GM21390 (cell line): ENCODE measurements at regions not wholly inside any gene's neighbourhood (a gene's known extent, or its start where the extent isn't known, plus 50 kb on each side); places are given as distances from the start of the nearest gene placed in this dataset.
A peak's percentile ranks its signal among the peaks of the same experiment; 100 is the strongest.

Experiments
- ATAC-seq: cut with Tn5 transposase; IDR thresholded peaks from one replicate; pipeline ENCODE4 v1.9.1; 2021; ENCODE audit not compliant: unreplicated experiment

DNA sequence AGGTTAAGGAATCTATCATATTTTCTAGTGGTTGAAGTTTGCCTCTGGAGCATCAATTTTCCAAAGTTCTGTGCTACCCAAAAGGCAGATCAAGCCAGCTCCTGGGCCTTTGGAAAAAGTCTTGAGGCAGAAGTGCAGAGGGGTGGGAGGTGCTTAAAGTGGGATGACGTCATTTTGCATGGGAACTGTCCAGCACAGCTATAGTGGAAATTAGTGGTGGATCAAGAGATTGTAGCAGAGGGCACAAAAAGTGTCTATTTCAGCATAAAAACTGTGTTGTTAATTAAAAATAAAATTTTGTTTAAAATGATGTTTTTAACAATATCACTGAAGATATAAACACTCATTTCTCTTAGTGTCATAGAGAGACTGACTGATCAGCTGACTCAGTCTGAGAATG lies 221.9 kb downstream of the LRRN1 start:
- ATAC-seq = no peak

DNA sequence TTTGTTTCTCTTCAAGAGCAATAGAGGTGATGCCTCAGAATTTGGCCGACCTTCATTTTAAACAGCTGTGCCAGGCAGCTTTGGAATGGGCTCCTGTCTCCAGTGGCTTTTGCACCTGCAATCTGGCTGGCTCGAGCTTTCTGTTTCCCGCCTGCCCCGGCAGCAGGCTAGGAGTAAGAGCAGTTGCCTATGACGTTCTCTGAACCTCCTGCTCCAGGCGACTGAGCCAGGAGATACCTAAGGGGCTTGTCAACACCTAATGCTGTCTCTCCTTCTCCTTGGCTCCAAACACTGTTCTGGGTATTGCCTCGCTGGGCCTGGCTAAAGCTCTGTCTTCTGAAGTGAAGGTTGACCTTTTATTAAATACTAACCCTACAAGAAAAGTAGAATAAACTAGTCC lies 229.9 kb downstream of the LRRN1 start:
- no peak for ATAC-seq

DNA sequence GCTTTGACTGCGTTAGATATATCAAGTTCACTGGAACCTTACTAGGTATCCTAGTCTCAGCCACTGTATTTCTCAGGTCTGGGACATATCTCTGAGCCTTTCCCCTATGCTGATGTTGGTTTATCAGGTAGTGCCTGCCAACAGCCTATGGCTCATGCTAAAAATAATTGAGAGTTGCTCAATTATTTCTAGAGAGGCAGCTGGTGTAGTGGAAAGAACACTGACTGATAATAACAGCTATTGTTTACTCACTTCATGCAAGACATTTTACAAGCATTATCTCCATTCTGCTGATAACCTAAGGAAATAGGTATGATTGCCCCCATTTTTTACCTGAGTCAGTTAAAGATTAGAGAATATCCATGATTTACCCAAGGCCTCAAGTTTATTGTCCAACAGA lies 231.4 kb downstream of the LRRN1 start:
- ATAC-seq = no peak

DNA sequence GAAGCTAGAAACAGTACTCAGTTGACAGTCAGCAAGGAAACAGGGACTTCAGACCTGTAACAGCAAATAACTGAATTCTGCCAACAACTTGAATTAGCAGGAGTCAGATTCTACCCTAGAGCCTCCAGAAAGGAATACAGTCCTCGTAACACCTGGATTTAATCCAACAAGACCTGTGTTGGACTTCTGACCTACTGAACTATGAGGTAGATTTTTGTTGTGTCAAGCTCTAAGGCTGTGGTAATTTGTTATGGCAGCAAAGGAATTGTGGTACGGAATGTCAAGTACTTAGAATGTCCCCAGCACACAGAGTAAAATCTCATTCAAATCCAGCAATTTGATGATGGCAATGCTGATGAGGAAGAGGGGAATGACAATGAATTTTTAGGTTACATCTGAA lies 234.1 kb downstream of the LRRN1 start:
- no peak for ATAC-seq

DNA sequence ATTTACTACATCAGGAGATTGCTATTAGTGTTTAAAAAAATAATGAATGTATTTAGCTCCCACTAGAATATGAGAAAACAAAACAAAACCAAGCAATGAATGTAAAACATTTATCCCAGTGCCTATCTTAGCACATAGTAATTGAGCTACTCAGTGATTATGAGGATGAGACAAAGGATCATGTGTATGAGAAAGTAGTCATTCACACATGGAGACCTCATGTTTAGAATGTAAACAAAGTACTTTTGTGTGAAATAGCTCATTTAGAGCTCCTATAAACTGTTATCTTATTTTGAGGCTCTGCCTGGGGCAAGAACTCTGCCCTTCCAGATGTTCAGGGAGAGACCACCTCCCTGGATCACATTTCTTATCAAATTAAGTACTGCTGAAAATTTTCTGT lies 236.8 kb downstream of the LRRN1 start:
- no peak for ATAC-seq

DNA sequence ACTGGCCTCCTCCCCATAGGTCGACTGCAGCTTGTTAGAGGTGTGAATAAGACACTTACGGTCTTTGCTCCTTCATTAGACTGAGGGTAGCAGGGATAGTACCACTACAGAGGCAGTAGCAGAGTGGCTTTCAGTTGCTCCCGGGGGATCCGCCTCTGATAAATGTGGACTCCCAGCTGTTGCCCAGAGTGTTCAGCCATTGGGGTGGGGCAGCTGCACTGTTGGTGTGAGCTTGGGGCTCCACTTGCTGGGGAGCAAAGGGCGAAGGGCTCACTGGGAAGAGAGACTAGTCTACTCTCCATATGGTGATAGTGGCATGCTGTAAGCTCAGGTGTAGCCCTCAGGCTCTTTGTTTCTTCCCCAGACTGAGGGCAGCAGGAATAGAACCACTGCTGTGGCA lies 239.1 kb downstream of the LRRN1 start:
- ATAC-seq = no peak

DNA sequence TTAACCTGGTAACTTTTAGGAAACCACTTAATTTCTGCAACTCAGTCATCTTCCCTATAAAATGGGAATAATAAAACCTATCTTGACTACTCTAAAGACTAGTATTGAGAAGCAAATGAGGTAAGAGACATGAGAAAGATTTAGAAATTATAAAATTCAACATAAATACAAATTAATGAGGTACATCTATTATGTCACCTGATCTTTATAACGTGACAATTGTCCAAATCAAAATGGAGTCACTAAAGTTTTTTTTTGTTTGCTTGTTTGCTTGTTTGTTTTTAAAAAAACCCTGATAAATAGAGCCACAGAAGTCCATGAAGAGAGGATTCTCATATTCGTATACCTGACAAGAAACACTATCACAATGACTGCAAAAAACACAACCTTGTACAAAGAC lies 242.8 kb downstream of the LRRN1 start:
- no peak for ATAC-seq

DNA sequence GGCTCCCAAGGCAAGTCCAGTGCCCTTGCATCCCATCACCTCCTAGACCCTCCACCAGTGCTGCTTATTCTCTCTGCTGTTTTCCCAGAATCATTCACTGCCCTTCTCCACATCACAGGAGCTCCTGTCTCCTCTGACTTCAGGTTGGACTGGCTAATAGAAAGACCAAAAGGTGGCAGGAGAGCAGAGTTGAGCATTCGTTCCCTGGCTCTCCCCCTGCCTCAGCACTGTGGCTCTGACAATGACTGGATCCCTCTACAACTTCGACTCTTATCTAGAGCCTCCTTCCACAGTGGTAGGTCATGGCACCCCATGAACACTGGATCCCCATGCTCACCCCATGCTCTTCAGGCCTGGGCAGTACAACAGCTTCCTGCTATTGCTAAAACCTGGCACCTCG lies 243.6 kb downstream of the LRRN1 start:
- no peak for ATAC-seq

DNA sequence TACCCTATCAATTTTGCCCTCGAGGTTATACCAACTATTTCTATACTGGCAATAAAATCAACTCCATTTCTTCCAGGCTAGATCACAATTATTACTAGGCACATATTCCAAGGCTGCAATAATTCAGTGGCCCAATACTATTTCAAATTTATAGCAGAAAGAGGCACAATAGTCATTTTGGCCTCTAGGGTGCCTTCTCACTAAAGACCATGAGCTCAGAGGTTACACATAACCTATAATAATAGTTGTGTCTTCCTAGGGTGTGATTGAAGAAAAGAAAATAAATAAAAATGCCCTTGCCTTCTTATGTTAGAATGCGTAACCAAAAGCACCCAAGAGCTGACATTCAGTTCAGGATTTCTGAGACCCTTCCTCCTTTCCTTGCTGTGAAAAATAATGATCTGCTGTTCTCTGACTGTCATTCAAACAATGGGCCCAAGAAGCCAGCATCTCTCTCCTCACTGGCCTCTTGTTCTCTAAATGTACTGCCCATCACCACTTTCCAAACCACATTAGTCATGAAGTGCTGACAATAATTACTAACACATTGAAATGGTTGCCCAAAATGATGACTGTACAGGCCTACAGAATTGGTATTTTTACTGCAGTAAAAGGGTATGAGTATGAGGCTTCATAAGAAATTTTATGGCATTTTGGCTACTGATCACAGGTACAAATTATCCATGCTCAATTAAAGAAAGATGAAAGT lies 244.8 kb downstream of the LRRN1 start:
- ATAC-seq = no peak

DNA sequence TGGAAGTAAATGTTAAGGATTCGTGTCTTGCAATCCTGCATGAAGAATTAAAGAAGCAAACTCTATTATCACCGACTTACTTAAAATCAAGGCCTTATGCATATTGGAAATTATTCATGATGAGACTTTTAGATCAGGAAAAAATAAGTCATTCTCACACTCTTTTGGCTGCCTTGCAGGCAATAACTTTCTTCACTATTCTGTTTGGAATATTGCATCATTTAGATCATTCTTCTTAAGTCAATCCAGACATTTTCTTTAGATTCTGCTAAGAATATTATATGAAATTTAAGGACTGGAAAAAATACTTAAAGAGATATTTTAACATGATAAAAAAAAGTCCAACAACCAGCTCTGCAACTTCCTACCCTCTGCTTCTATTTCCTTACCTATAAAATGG lies 245.4 kb downstream of the LRRN1 start:
- no peak for ATAC-seq

DNA sequence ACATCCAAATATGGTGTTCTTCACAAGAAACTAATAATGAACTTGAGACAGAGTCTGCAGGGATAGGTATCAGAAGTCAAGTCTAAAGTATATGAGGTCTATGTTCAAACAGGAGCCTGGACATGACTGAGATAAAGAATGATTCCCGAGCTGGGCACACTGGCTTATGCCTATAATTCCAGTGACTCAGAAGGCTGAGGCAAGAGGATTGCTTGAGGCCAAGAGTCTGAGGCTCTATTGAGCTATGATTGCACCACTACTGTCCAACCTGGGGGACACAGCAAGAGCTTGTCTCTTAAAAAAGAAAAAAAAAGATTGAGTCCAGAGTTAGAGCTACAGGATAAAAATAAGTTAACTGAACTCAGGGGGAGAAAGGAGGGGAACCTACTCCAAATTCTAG lies 246.5 kb downstream of the LRRN1 start:
- ATAC-seq = no peak

DNA sequence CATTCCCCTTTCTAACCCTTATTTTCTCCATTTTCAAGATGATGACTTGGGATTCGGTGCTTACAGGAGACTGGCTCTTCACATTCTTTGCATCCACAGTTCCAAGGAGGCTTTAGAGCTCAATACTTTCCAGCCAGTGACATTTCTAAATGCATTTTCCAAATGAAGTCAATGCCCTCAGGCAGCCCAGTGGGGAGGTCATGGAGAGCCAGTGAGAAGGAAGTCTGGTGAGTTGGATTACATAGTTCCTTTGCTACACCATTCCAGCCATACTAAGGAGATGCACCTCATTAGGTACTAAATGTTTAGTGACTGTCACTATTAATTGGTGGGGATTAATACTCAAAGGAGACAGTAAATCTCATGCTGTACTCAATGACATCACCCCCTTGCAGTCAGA lies 248.1 kb downstream of the LRRN1 start:
- no peak for ATAC-seq

DNA sequence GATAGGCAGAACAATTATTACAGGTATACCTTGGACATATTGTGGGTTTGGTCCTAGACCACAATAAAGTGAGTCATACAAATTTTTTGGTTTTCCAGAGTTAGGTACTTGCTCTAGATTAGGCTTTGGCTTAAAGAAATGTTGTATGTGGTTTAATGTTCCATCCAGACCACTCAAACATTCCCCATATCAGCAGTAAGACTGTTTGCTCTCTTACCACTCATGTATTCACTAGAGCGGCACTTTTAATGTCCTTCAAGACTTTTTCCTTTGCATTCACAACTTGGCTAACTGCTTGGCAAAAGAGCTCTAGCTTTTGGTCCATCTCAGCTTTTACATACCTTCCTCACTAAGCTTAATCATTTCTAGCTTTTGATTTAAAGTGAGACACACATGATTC lies 250.5 kb upstream of the SETMAR start:
- no peak for ATAC-seq

DNA sequence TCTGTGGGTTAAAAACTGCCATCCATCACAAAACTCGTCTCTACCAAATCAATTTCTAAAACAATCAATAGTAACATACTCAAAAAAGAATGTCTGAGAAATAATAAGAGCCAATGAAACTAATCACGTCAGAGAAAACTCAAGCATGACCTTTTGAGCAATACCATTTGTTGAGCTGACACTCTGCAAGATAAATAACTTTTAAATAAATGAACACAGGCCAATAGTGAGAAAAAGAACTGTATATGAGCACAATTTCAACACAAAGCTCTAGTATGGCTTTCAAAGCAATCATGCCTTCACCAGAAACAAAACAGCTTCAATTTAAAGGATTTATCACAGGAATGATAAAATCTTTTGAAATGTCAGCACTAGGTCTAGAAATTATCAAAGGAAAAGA lies 249.2 kb upstream of the SETMAR start:
- ATAC-seq = no peak

DNA sequence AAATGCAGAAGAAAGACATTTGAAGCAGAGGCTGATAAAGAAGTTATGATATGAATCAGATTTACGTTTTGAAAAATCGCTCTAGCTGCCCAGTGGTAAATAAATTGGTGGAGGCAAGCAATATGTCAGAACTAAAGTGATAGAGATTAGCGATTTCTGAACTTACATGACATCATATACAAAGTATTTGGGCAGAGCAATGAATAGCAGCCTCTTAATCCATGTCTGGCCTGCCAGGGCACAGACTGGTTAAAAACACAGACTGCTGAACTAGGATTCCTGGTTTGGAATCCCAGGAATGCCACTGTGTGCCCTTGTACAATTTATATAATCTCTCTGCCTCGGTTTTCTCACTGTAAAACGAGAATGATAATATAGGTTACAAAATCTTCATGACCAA lies 243.1 kb upstream of the SETMAR start:
- ATAC-seq = no peak

DNA sequence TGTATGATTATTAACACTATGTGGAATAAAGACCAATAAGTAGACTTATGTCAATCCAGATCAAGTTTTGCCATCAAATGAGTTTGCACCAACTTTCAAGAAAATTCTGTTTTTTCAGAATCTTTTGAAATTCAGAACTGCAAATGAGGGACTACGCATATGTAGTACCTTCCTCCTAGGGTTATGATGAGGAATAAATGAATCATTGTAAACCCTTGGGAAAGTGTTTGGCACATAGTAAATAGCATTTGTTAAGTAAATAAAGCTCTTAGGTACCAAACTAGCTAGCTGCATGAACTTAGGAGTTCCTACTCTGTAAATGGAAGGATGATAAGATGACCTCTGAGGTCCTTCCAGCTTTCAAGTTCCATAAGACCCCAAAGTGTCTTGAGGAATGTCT lies 242.6 kb upstream of the SETMAR start:
- no peak for ATAC-seq

DNA sequence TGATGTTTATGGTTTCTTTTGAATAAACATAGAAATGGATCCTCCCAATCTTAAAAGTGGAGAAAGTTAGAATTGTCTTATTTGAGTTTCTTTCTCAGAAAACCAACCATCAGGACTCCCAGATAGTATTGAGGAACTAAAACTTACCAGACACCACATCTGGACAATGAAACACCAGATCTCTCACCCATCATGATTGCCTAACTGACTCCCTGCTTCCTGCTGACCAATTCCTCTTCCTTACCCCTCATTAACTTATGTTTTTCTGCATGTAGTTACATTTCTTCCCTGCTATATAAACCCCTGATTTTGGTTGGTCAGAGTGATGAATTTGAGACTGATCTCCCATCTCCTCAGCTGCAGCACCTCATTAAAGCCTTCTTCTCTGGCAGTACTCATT lies 242.0 kb upstream of the SETMAR start:
- no peak for ATAC-seq

DNA sequence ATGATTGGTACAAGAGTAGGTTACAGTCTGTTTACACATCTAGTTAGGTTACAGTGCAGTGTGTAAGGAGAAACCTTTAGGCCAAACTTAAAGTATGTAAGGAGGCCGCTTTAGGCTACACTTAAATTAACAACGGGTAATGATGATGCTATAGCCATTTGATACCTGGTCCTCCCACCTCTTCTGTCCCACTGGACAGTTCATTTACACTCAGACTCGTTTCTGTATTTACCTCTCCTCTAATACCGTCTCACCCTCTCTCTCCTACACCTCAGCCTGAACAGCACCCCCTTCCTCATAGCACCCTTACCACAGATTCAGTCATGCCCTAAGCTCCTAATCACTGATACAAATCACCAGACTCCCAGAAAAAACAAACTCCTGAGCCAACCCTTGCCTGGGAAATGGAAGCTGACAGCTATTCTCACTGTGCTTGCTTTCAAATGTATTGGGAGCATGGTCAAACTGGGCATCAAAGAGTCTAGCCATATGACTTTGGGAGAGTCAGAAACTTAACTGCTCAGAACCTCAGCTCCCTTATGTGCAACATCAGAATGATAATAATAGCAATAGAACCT lies 241.3 kb upstream of the SETMAR start:
- ATAC-seq = no peak

DNA sequence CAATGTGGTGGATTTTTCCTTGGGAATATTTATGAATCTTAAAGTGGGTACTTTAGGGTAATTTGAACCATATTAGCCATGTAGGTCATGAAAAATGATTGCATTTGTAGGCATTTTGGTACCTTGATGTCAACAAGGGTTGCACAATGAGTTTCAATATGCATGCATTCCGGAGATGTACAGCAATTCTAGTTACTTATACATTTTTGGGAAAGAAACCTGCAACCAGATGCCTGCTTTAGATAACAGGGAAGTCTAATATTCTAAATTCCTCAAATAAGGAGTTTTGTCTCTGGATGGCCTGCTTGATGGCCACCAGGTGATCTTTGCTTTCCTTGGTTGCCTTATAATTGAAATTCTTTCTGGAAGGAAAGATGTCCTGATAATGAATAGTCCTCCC lies 240.5 kb upstream of the SETMAR start:
- no peak for ATAC-seq

DNA sequence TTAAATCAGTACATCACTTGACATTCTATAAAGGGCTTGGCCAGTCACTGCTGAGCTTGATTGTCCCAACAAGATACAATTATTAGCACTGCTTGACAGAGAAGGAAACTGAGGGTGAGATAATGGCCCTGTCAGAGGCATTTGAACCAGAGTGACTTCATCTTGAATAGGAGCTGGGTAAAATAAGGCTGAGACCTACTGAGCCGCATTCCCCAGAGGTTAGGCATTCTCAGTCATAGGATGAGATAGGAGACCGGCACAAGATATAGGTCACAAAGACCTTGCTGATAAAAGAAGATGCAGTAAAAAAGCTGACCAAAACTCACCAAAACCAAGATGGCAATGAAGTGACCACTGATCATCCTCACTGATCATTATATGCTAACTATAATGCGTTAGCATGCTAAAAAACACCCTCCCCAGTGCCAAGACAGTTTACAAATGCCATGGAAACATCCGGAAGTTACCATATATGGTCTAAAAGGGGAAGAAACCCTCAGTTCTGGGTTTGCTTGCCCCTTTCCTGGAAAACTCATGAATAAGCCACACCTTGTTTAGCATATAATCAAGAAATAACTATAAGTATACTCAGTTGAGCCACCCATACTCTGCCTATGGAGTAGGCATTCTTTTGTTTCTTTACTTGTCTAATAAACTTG lies 239.1 kb upstream of the SETMAR start:
- no peak for ATAC-seq

DNA sequence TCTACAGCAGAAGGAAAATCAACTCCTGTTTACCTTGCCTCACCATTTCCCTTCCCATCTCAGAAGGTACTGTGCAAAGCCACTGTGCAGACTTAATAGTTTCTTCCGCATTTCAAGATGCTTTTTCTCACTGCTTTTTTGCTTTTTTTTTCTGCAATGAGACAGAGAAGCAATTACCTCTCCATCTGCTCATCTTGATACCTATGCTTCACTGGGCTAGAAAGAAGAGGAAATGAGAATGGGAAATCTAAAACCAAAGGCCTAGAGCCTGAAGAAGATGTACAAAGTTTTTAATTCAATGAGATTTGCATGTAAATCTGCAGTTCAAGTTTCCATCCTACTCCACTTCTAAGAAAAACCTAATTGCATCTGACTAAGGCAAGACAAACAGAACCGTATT lies 238.1 kb upstream of the SETMAR start:
- ATAC-seq = peak; percentile 80

DNA sequence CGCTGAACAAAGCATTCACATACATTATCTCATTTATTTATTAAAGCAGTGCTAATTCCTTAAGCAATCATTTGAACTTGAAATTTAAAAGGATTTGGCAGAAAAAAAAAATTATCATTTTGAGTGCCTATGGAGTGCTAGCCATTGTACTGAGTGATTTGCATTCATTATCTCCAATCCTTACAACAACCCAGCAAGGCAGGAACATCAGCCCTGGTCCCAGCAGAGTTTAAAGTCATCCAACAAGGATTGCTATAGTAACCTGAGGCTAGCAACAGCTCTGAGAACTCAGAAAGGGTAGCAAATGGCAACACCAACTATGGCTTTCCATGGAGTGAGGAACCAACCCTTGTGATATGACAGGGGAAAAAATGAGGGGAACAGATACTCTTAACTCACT lies 237.6 kb upstream of the SETMAR start:
- no peak for ATAC-seq

DNA sequence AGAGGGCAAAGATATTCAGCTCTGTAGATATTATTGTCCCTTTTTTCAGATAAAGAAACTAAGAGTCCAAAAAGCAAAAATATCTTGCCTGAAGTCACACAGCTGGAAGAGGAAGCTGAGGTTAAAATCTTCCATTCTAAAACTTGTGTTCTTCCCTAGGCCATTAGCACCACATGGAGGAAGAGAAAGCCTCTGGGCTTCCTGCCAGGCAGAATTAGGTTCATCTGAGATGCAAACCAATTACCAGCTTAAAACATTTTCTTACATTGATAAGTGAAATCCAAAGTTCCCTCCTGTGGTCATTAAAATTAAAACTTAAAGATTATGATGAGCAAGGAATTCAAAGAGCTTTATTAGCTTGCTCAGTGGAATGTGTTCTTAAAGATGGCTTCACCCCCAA lies 235.3 kb upstream of the SETMAR start:
- ATAC-seq = no peak
